ENCODE measurements at regions not wholly inside any gene's neighbourhood (a gene's known extent, or its start where the extent isn't known, plus 50 kb on each side); places are given as distances from the start of the nearest gene placed in this dataset.
"Not testable (repeated sequence)": the region's sequence is repeated elsewhere in the genome, so short reads cannot be mapped to it uniquely, and the experiment has no call there.

GRCh38 chr6:84871925-84872324, 107.5 kb upstream of the TBX18 start:
- DNase-seq (ENCODE audit: low spot score): no peak

GRCh38 chr6:84870672-84871071, 106.3 kb upstream of the TBX18 start:
- DNase-seq (ENCODE audit: low spot score): no peak

- DNase-seq (ENCODE audit: low spot score): no peak
Measured at GRCh38 chr6:84868149-84868548, 103.8 kb upstream of the TBX18 start.

GRCh38 chr6:84867521-84867920, 103.1 kb upstream of the TBX18 start:
- DNase-seq (ENCODE audit: low spot score): no peak

- DNase-seq (ENCODE audit: low spot score): no peak
Measured at GRCh38 chr6:84866715-84867114, 102.3 kb upstream of the TBX18 start.

GRCh38 chr6:84865372-84865771, 101.0 kb upstream of the TBX18 start:
- not testable (repeated sequence) for DNase-seq (ENCODE audit: low spot score)

GRCh38 chr6:84862843-84863242, 98.4 kb upstream of the TBX18 start:
- DNase-seq (ENCODE audit: low spot score): no peak

GRCh38 chr6:84860920-84861319, 96.5 kb upstream of the TBX18 start:
- DNase-seq (ENCODE audit: low spot score): no peak

- DNase-seq (ENCODE audit: low spot score): no peak
Measured at GRCh38 chr6:84860509-84860908, 96.1 kb upstream of the TBX18 start.

- DNase-seq (ENCODE audit: low spot score): no peak
Measured at GRCh38 chr6:84854811-84855400, 90.5 kb upstream of the TBX18 start.

- DNase-seq (ENCODE audit: low spot score): no peak
Measured at GRCh38 chr6:84853901-84854300, 89.5 kb upstream of the TBX18 start.

GRCh38 chr6:84848960-84849359, 84.6 kb upstream of the TBX18 start:
- no peak for DNase-seq (ENCODE audit: low spot score)

GRCh38 chr6:84847390-84848160, 83.2 kb upstream of the TBX18 start:
- DNase-seq (ENCODE audit: low spot score): no peak

GRCh38 chr6:84842525-84843166, 78.2 kb upstream of the TBX18 start:
- no peak for DNase-seq (ENCODE audit: low spot score)

GRCh38 chr6:84837068-84837866, 72.9 kb upstream of the TBX18 start:
- DNase-seq (ENCODE audit: low spot score): not testable (repeated sequence)

- DNase-seq (ENCODE audit: low spot score): no peak
Measured at GRCh38 chr6:84836366-84836765, 72.0 kb upstream of the TBX18 start.

GRCh38 chr6:84835340-84835739, 70.9 kb upstream of the TBX18 start:
- no peak for DNase-seq (ENCODE audit: low spot score)

- not testable (repeated sequence) for DNase-seq (ENCODE audit: low spot score)
Measured at GRCh38 chr6:84831924-84832323, 67.5 kb upstream of the TBX18 start.

GRCh38 chr6:84825461-84825860, 61.1 kb upstream of the TBX18 start:
- no peak for DNase-seq (ENCODE audit: low spot score)

GRCh38 chr6:84821314-84821713, 56.9 kb upstream of the TBX18 start:
- DNase-seq (ENCODE audit: low spot score): not testable (repeated sequence)

GRCh38 chr6:84816741-84817140, 52.3 kb upstream of the TBX18 start:
- DNase-seq (ENCODE audit: low spot score): no peak

Data from CD4-positive, alpha-beta T cell treated with Interleukin-6 at 100 ng/mL for 8 hours (primary cell).